ENCODE measurements at regions not wholly inside any gene's neighbourhood (a gene's known extent, or its start where the extent isn't known, plus 50 kb on each side); places are given as distances from the start of the nearest gene placed in this dataset.

- TF ChIP-seq CTCF (conservative IDR thresholded peaks at IDR 0.05 in 1 of 2, IDR thresholded peaks at IDR 0.05 in 1 of 2; ENCODE audit: low read depth in 1 of 2, low read length in 2 of 2) = no peak
- TF ChIP-seq EZH2 (IDR thresholded peaks at IDR 0.05; ENCODE audit: low read length, missing control alignments) = no peak
These were observed 187.4 kb downstream of the ARL4C start for GRCh38 chr2:234309431-234309830.

Data from fibroblast of lung (primary cell).